ENCODE measurements at regions not wholly inside any gene's neighbourhood (a gene's known extent, or its start where the extent isn't known, plus 50 kb on each side); places are given as distances from the start of the nearest gene placed in this dataset.

DNA sequence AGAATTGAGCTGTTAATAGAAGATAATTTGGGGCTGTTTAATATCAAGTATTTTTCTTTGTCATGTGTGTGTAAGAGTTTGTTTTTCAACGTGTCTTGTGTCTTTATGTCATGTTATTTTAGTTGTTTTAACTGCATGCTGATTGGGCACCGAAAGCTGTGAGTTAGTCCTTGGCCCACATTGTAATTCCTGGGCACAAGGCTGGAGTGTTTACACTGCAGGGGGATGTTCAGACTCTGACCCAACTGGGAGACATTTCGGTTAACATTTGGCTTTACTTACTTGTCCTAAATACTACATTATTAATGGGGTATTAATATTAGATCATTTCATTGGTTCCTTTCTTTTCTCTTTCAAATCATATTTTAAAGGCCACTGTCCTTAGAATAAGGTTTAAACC is 381.0 kb downstream of the OSR1 start:
- TF ChIP-seq, protein P1, sequence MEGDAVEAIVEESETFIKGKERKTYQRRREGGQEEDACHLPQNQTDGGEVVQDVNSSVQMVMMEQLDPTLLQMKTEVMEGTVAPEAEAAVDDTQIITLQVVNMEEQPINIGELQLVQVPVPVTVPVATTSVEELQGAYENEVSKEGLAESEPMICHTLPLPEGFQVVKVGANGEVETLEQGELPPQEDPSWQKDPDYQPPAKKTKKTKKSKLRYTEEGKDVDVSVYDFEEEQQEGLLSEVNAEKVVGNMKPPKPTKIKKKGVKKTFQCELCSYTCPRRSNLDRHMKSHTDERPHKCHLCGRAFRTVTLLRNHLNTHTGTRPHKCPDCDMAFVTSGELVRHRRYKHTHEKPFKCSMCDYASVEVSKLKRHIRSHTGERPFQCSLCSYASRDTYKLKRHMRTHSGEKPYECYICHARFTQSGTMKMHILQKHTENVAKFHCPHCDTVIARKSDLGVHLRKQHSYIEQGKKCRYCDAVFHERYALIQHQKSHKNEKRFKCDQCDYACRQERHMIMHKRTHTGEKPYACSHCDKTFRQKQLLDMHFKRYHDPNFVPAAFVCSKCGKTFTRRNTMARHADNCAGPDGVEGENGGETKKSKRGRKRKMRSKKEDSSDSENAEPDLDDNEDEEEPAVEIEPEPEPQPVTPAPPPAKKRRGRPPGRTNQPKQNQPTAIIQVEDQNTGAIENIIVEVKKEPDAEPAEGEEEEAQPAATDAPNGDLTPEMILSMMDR (IDR thresholded peaks at IDR 0.05) = no peak
- no peak for TF ChIP-seq POLR2AphosphoS5 (IDR thresholded peaks at IDR 0.05)
- no peak for TF ChIP-seq POLR2A (IDR thresholded peaks at IDR 0.05)

Data from upper lobe of left lung (tissue), 4 donors.